DND-41 (cell line): ENCODE measurements at regions not wholly inside any gene's neighbourhood (a gene's known extent, or its start where the extent isn't known, plus 50 kb on each side); places are given as distances from the start of the nearest gene placed in this dataset.

ENCODE experiments used
- ATAC-seq: fragments of 200-7000 bp; cut with Tn5 transposase; 3 replicates; pipeline ENCODE4 v1.9.1; 2021; ENCODE audit warnings: low read depth; ENCODE audit not compliant: insufficient read depth
- DNase-seq: peaks from one replicate; pipeline ENCODE4 v3.0.0-alpha.2; 2020
- H2AFZ ChIP-seq: 2 replicates; pipeline ENCODE4 v1.6.0; 2012; ENCODE audit warnings: low read depth, low read length
- H3K27ac ChIP-seq: 2 replicates; pipeline ENCODE4 v1.5.1; 2012; ENCODE audit warnings: low read length, inconsistent platforms
- H3K27me3 ChIP-seq: fragments of 200-600 bp; sonication (generic); 2 replicates; pipeline ENCODE4 v1.6.0; 2012; ENCODE audit warnings: low read length, mild to moderate bottlenecking, inconsistent platforms; ENCODE audit not compliant: insufficient read depth, poor library complexity
- H3K36me3 ChIP-seq: 2 replicates; pipeline ENCODE4 v1.5.1; 2012; ENCODE audit warnings: low read length, inconsistent platforms; ENCODE audit not compliant: insufficient read depth
- H3K4me1 ChIP-seq: 2 replicates; pipeline ENCODE4 v1.5.1; 2012; ENCODE audit warnings: mild to moderate bottlenecking, low read length; ENCODE audit not compliant: insufficient read depth
- H3K4me2 ChIP-seq: 2 replicates; pipeline ENCODE4 v1.6.0; 2012; ENCODE audit warnings: mild to moderate bottlenecking, moderate library complexity, low read length, inconsistent platforms; ENCODE audit not compliant: insufficient read depth
- H3K4me3 ChIP-seq, 2 experiments: fragments of 200-600 bp in 1 of 2; shearing (Covaris generic) in 1 of 2; 2 replicates each; pipeline ENCODE4 v1.5.1; 2012 to 2016; ENCODE audit warnings: inconsistent platforms in 2 of 2, low read length in 2 of 2, mild to moderate bottlenecking in 2 of 2, low read depth in 1 of 2, moderate library complexity in 1 of 2
- H3K79me2 ChIP-seq: 2 replicates; pipeline ENCODE4 v1.6.0; 2012; ENCODE audit warnings: low read length, inconsistent platforms; ENCODE audit not compliant: insufficient read depth
- H3K9ac ChIP-seq: 2 replicates; pipeline ENCODE4 v1.6.0; 2012; ENCODE audit warnings: low read depth, mild to moderate bottlenecking, inconsistent platforms, low read length, moderate library complexity
- H3K9me3 ChIP-seq: 2 replicates; pipeline ENCODE4 v1.5.1; 2012; ENCODE audit warnings: low read length, moderate library complexity, mild to moderate bottlenecking, inconsistent platforms; ENCODE audit not compliant: insufficient read depth, severe bottlenecking
- H4K20me1 ChIP-seq: 2 replicates; pipeline ENCODE4 v1.6.0; 2012; ENCODE audit warnings: low read length; ENCODE audit not compliant: insufficient read depth
- EZH2 ChIP-seq: IDR thresholded peaks from 3 replicates; pipeline ENCODE4 v1.6.1; 2012; ENCODE audit warnings: borderline replicate concordance, low read depth, mild to moderate bottlenecking, moderate library complexity, low read length, inconsistent platforms; ENCODE audit not compliant: severe bottlenecking
- TF ChIP-seq, protein P1 (sequence below): IDR thresholded peaks from 2 replicates; pipeline ENCODE4 v1.5.1; 2012; ENCODE audit warnings: borderline replicate concordance, low read length, moderate library complexity, mild to moderate bottlenecking; ENCODE audit not compliant: poor library complexity, severe bottlenecking; ENCODE audit errors: extremely low read depth

DNA sequence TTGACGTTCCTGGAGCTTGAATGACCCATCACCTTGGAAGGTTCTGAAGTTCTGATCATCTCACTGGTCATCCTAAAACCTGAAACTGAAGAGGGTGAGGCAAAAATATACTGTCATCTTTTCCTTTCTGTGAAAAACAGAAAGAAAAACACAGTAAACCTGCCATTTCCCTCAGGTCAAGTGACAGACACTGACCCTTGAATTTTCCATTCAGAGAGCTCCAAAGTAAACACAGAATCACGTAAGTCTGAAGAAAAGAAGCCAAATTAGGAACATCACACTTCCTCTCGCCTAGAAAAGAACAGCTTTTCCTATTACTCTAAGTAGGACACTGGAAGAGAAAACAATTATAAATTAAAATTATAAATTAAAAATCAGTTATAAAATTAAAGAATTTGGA, 78.7 kb upstream of the TGFBR2 start:
- Histone ChIP-seq H3K79me2 (no peaks in the 10 kb centered on the region), H3K27me3 (no peaks in the 10 kb centered on the region), H3K27ac (no peak overlapping the region), H3K9me3 (no peaks in the 10 kb centered on the region), H3K9ac (no peak overlapping the region), H3K4me1 (peaks cover 14% of the 10 kb centered on the region), H3K4me3 (no peak overlapping the region), H4K20me1 (no peaks in the 10 kb centered on the region), H2AFZ (no peak overlapping the region), H3K4me2 (no peak overlapping the region), H3K36me3 (no peaks in the 10 kb centered on the region)
- no peak for TF ChIP-seq EZH2
- TF ChIP-seq, protein P1, sequence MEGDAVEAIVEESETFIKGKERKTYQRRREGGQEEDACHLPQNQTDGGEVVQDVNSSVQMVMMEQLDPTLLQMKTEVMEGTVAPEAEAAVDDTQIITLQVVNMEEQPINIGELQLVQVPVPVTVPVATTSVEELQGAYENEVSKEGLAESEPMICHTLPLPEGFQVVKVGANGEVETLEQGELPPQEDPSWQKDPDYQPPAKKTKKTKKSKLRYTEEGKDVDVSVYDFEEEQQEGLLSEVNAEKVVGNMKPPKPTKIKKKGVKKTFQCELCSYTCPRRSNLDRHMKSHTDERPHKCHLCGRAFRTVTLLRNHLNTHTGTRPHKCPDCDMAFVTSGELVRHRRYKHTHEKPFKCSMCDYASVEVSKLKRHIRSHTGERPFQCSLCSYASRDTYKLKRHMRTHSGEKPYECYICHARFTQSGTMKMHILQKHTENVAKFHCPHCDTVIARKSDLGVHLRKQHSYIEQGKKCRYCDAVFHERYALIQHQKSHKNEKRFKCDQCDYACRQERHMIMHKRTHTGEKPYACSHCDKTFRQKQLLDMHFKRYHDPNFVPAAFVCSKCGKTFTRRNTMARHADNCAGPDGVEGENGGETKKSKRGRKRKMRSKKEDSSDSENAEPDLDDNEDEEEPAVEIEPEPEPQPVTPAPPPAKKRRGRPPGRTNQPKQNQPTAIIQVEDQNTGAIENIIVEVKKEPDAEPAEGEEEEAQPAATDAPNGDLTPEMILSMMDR = no peak
- ATAC-seq (no peak), DNase-seq (no peak)

DNA sequence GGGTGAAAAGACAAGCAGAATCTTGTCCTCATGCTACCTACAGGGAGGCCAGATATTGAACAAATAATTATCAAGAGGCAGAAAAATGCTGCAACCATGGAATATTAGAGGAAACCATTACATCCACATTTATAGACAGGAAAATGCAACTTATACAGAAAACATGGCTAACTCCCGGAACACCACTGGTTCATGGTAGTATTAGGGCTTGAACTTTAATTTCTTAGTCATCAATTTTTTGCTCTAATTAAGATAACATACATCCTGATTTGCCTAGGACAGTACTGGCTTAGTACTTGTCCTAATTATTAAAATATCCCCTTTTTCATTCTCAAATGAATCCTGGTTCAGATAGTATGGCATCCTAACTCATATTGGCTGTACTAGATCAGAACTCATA, 76.3 kb upstream of the TGFBR2 start:
- Histone ChIP-seq H3K36me3 (no peaks in the 10 kb centered on the region), H3K4me3 (no peak overlapping the region), H3K9ac (no peak overlapping the region), H2AFZ (no peak overlapping the region), H3K4me2 (no peak overlapping the region), H3K27me3 (no peaks in the 10 kb centered on the region), H4K20me1 (no peaks in the 10 kb centered on the region), H3K9me3 (no peaks in the 10 kb centered on the region), H3K79me2 (no peaks in the 10 kb centered on the region), H3K27ac (no peak overlapping the region), H3K4me1 (no peaks in the 10 kb centered on the region; the same call in 1 of the 2 replicates)
- ATAC-seq = no peak
- no peak for DNase-seq
- TF ChIP-seq, protein P1 = no peak
- TF ChIP-seq EZH2 = no peak

DNA sequence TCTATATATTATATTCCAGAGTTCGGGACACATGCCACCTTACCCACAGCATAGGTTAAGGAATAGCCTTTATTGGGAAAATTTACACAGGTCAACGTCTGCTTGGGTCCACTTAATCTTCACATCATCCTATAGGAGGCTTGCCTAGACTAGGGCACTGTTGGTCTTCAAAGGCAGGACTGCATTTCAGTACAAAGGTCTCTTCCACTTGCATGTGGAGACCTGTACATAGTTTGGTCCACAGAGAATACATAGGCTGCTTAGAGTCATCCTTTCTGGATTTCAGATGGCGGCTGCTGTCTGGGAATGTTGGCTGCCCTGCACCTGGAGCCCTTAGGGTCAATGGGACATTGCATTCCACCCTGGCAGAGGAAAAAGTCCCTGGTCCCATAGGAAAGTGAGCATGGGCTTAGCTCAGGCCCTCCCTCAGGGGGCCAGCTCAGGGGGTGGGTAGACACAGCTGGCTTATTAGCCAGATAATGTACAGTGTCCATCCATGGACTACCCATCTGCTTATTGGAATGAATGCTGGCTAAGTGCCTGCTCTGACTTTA, 75.3 kb upstream of the TGFBR2 start:
- TF ChIP-seq, protein P1 = no peak
- TF ChIP-seq EZH2 = no peak
- H3K36me3 ChIP-seq = no peaks in the 10 kb centered on the region
- ATAC-seq = no peak
- H3K4me1 ChIP-seq = no peaks in the 10 kb centered on the region
- H3K9ac ChIP-seq = no peak overlapping the region
- H3K27me3 ChIP-seq = no peaks in the 10 kb centered on the region
- DNase-seq = no peak
- H4K20me1 ChIP-seq = no peaks in the 10 kb centered on the region
- H3K4me2 ChIP-seq = no peak overlapping the region
- no peak overlapping the region for H3K4me3 ChIP-seq
- H3K9me3 ChIP-seq = no peaks in the 10 kb centered on the region
- no peaks in the 10 kb centered on the region for H3K79me2 ChIP-seq
- H2AFZ ChIP-seq = no peak overlapping the region
- H3K27ac ChIP-seq = no peak overlapping the region

DNA sequence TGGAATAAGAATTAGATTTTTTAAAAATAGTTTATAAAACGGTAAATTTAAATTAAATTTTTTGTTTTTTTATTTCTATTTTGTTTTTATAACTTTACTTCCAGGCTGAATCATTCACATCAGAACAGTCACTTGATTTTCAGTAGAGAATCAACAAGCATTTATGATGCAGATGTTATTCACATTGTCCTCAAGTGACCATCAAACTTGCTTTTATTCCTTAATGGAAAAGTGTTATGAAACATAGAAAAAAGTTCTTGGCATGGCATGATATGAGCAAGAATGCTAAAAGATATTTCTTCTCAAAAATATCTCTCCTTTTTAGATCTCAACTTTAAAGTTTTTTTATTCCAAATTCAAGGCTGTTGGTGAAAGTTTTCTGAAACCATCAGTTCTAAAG, 70.9 kb upstream of the TGFBR2 start:
- Histone ChIP-seq H3K9ac (no peak overlapping the region), H3K4me2 (no peak overlapping the region), H3K36me3 (no peaks in the 10 kb centered on the region), H3K27ac (no peak overlapping the region), H3K9me3 (no peaks in the 10 kb centered on the region), H3K4me1 (no peaks in the 10 kb centered on the region), H2AFZ (no peak overlapping the region), H4K20me1 (no peaks in the 10 kb centered on the region), H3K79me2 (no peaks in the 10 kb centered on the region), H3K27me3 (no peaks in the 10 kb centered on the region), H3K4me3 (no peak overlapping the region)
- ATAC-seq (no peak), DNase-seq (no peak)
- TF ChIP-seq, protein P1 = no peak
- TF ChIP-seq EZH2 = no peak
